IPS-20b (cell line): ENCODE measurements at regions not wholly inside any gene's neighbourhood (a gene's known extent, or its start where the extent isn't known, plus 50 kb on each side); places are given as distances from the start of the nearest gene placed in this dataset.

Experiments used
- H3K27ac ChIP-seq: one replicate; pipeline ENCODE4 v1.5.1; 2013; ENCODE audit warnings: low read length
- H3K27me3 ChIP-seq: 2 replicates; pipeline ENCODE4 v1.6.1; 2013; ENCODE audit warnings: mild to moderate bottlenecking, low read length, inconsistent platforms; ENCODE audit not compliant: insufficient read depth
- H3K36me3 ChIP-seq: 2 replicates; pipeline ENCODE4 v1.6.1; 2013; ENCODE audit warnings: low read depth, mild to moderate bottlenecking, inconsistent platforms, low read length, moderate library complexity; ENCODE audit not compliant: insufficient read depth
- H3K4me1 ChIP-seq: 2 replicates; pipeline ENCODE4 v1.6.1; 2013; ENCODE audit warnings: mild to moderate bottlenecking, control low read depth, inconsistent platforms, low read length, moderate library complexity; ENCODE audit not compliant: insufficient read depth
- H3K4me3 ChIP-seq: 2 replicates; pipeline ENCODE4 v1.5.1; 2013; ENCODE audit warnings: mild to moderate bottlenecking, low read length, inconsistent platforms
- H3K9ac ChIP-seq: 2 replicates; pipeline ENCODE4 v1.6.1; 2013; ENCODE audit warnings: low read depth, mild to moderate bottlenecking, inconsistent platforms, low read length, moderate library complexity
- H3K9me3 ChIP-seq: 2 replicates; pipeline ENCODE4 v1.6.1; 2013; ENCODE audit warnings: mild to moderate bottlenecking, low read depth, low read length, inconsistent platforms; ENCODE audit not compliant: insufficient read depth

DNA sequence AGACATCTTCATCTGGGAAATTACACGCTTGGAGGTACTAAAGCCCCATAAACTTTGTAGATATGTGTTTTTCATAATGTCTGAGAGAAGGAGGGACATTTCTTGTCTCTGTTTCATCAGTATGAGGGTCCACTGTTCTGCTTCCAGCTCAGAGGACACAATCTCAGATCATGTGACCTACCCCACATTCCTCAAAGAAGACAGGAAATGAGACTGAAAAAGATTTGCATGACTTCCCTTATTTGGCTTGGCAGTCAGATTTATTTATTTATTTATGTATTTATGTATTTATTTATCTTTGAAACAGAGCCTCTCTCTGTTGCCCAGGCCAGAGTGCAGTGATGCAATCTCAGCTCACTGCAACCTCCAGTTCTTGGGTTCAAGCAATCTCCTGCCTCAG, 463.7 kb upstream of the RGPD4 start:
- Histone ChIP-seq H3K4me1 (no peaks in the 10 kb centered on the region), H3K9me3 (no peaks in the 10 kb centered on the region), H3K27me3 (no peaks in the 10 kb centered on the region), H3K27ac (no peak overlapping the region), H3K9ac (no peak overlapping the region), H3K36me3 (no peaks in the 10 kb centered on the region), H3K4me3 (no peak overlapping the region)

GRCh38 chr2:107363806-107364205, 462.9 kb upstream of the RGPD4 start:
- Histone ChIP-seq H3K27ac (no peak overlapping the region), H3K4me3 (no peak overlapping the region), H3K27me3 (no peaks in the 10 kb centered on the region), H3K9ac (no peak overlapping the region), H3K36me3 (no peaks in the 10 kb centered on the region), H3K4me1 (no peaks in the 10 kb centered on the region), H3K9me3 (no peaks in the 10 kb centered on the region)

- Histone ChIP-seq H3K27ac (no peak overlapping the region), H3K9ac (no peak overlapping the region), H3K9me3 (no peaks in the 10 kb centered on the region)
These were observed 462.2 kb upstream of the RGPD4 start for GRCh38 chr2:107364361-107364950.

DNA sequence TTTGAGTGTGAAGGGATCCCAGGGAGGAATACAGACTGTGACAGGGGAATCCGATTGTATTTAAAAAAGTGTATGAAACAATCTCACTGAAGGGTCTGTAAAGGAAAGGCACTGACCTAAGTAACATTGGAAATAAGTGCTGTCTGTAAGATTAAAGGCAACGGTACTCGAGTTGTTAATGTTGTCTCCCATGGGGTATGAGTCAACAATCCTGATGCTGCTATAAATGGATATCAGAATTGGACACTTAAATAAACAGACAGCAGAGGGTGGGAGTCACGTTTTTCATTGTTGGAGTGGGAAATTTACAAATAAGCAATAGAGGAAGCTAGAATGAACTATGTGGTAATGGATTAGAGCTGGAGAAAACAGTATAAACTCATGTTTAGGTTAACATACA, 452.4 kb upstream of the RGPD4 start:
- Histone ChIP-seq H3K27ac (no peak overlapping the region), H3K9ac (no peak overlapping the region), H3K4me1 (no peaks in the 10 kb centered on the region), H3K4me3 (no peak overlapping the region), H3K9me3 (peaks cover 10% of the 10 kb centered on the region; the same call in 1 of the 2 replicates), H3K36me3 (no peaks in the 10 kb centered on the region), H3K27me3 (no peaks in the 10 kb centered on the region)

More at GRCh38 chr2:107364361-107364950, 462.2 kb upstream of the RGPD4 start:
- H3K4me1 ChIP-seq = no peaks in the 10 kb centered on the region
- H3K36me3 ChIP-seq = no peaks in the 10 kb centered on the region
- H3K4me3 ChIP-seq = no peak overlapping the region
- no peaks in the 10 kb centered on the region for H3K27me3 ChIP-seq

DNA sequence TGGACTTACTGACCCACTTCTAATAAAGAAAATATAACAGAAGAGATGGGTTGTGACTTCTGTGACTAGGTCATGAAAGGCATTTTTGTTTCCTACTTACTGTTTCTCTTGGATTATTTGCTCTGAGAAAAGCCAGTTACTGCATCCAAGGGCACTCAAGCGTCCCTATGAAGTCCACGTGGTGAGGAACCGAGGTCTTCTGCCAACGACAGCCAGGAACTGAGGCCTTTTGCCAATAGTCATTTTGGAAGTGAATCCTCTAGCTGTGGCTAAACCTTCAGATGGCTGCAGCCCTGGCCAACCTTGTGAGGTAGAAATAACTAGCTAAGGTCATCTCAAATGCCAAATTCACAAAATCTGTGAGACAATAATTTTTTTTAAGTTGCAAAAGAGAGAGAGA, 449.8 kb upstream of the RGPD4 start:
- no peak overlapping the region for H3K9ac ChIP-seq

GRCh38 chr2:107380912-107381311, 445.8 kb upstream of the RGPD4 start:
- H3K4me1 ChIP-seq = no peaks in the 10 kb centered on the region
- no peak overlapping the region for H3K4me3 ChIP-seq
- no peak overlapping the region for H3K9ac ChIP-seq
- H3K27me3 ChIP-seq = no peaks in the 10 kb centered on the region
- H3K9me3 ChIP-seq = peaks cover 17% of the 10 kb centered on the region
- H3K36me3 ChIP-seq = no peaks in the 10 kb centered on the region
- H3K27ac ChIP-seq = no peak overlapping the region

More for the DNA sequence above, 449.8 kb upstream of the RGPD4 start:
- Histone ChIP-seq H3K4me1 (no peaks in the 10 kb centered on the region), H3K9me3 (peaks cover 17% of the 10 kb centered on the region), H3K4me3 (no peak overlapping the region), H3K27ac (no peak overlapping the region), H3K27me3 (no peaks in the 10 kb centered on the region), H3K36me3 (no peaks in the 10 kb centered on the region)

DNA sequence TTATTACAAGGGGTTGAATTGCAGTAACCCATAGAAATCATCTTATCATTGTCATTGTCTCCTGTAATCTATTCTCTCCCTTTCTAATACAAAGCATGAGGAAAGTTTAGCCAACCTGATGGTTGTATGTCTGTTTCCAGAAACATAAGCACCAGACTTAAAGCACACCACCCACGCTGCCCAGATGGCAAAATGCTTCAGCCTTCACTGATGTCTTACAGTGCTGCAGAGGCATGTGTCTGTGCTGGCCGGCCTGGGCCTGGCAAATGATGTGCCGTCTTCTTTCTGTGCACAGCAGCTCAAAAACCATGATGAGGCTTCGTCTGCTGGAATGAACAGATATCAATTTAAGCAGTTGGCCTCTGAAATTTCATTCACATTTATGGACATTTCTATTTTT, 443.0 kb upstream of the RGPD4 start:
- no peaks in the 10 kb centered on the region for H3K36me3 ChIP-seq
- H3K4me3 ChIP-seq = no peak overlapping the region
- H3K27ac ChIP-seq = no peak overlapping the region
- H3K27me3 ChIP-seq = no peaks in the 10 kb centered on the region
- no peaks in the 10 kb centered on the region for H3K4me1 ChIP-seq
- H3K9me3 ChIP-seq = peaks cover 17% of the 10 kb centered on the region
- H3K9ac ChIP-seq = no peak overlapping the region

- no peak overlapping the region for H3K27ac ChIP-seq
- no peak overlapping the region for H3K4me3 ChIP-seq
These were observed 442.3 kb upstream of the RGPD4 start for GRCh38 chr2:107384422-107384821.

GRCh38 chr2:107385921-107386320, 440.8 kb upstream of the RGPD4 start:
- peaks cover 7% of the 10 kb centered on the region for H3K9me3 ChIP-seq
- H3K4me3 ChIP-seq = no peak overlapping the region
- H3K9ac ChIP-seq = no peak overlapping the region
- peaks cover 4% of the 10 kb centered on the region for H3K4me1 ChIP-seq
- no peak overlapping the region for H3K27ac ChIP-seq
- H3K27me3 ChIP-seq = no peaks in the 10 kb centered on the region
- no peaks in the 10 kb centered on the region for H3K36me3 ChIP-seq

More at GRCh38 chr2:107384422-107384821, 442.3 kb upstream of the RGPD4 start:
- Histone ChIP-seq H3K27me3 (no peaks in the 10 kb centered on the region), H3K9me3 (peaks cover 17% of the 10 kb centered on the region), H3K4me1 (peaks cover 4% of the 10 kb centered on the region), H3K36me3 (no peaks in the 10 kb centered on the region), H3K9ac (no peak overlapping the region)

GRCh38 chr2:107392241-107392704, 434.4 kb upstream of the RGPD4 start:
- no peaks in the 10 kb centered on the region for H3K36me3 ChIP-seq
- peaks cover 4% of the 10 kb centered on the region for H3K4me1 ChIP-seq
- no peaks in the 10 kb centered on the region for H3K9me3 ChIP-seq
- no peak overlapping the region for H3K4me3 ChIP-seq
- H3K27me3 ChIP-seq = no peaks in the 10 kb centered on the region
- H3K27ac ChIP-seq = no peak overlapping the region
- no peak overlapping the region for H3K9ac ChIP-seq

- no peaks in the 10 kb centered on the region for H3K9me3 ChIP-seq
- no peaks in the 10 kb centered on the region for H3K36me3 ChIP-seq
- H3K9ac ChIP-seq = no peak overlapping the region
- no peaks in the 10 kb centered on the region for H3K27me3 ChIP-seq
- H3K27ac ChIP-seq = no peak overlapping the region
- H3K4me1 ChIP-seq = peaks cover 4% of the 10 kb centered on the region
- no peak overlapping the region for H3K4me3 ChIP-seq
These were observed 433.2 kb upstream of the RGPD4 start for GRCh38 chr2:107393516-107393915.

GRCh38 chr2:107398683-107399082, 428.0 kb upstream of the RGPD4 start:
- Histone ChIP-seq H3K36me3 (no peaks in the 10 kb centered on the region), H3K9me3 (no peaks in the 10 kb centered on the region), H3K27me3 (no peaks in the 10 kb centered on the region), H3K4me3 (no peak overlapping the region), H3K27ac (no peak overlapping the region), H3K9ac (no peak overlapping the region), H3K4me1 (no peaks in the 10 kb centered on the region)
